HepG2 (cell line): ENCODE measurements at regions not wholly inside any gene's neighbourhood (a gene's known extent, or its start where the extent isn't known, plus 50 kb on each side); places are given as distances from the start of the nearest gene placed in this dataset.

Experiments used
- ATAC-seq: fragments of 200-7000 bp; cut with Tn5 transposase; 3 replicates; pipeline ENCODE4 v1.9.1; 2020; ENCODE audit warnings: mild to moderate bottlenecking, moderate library complexity
- BruUV-seq: library from RNA; stranded (reverse); fragments of 400-500 nt; replicated peaks from 2 replicates; lab custom pipeline; 2021; lab: Mats Ljungman, UMichigan
- CTCF ChIA-PET: fragments of 300-600 bp; formaldehyde crosslinking; extraction: SDS; loops from one replicate; lab custom pipeline; 2021; ENCODE audit warnings: low total read pairs, inconsistent platforms, low intra/inter-chr PET ratio; lab: Yijun Ruan, JAX
- POLR2A ChIA-PET: fragments of 350-600 bp; sonication (Branson Sonifier 250); formaldehyde crosslinking; loops from one replicate; lab custom pipeline; 2020; ENCODE audit warnings: antibody characterized with exemption, inconsistent platforms; lab: Yijun Ruan, JAX
- DNase-seq: peaks from one replicate; pipeline ENCODE4 v3.0.0-alpha.2; 2015; ENCODE audit warnings: low spot score
- FAIRE-seq: peaks from 3 replicates; lab custom pipeline; 2011; peaks lifted over from hg19 to GRCh38; lab: Jason Lieb, UNC
- H2AFZ ChIP-seq: one replicate; pipeline ENCODE4 v1.6.1; 2011; ENCODE audit warnings: low read length, inconsistent platforms
- H3K27ac ChIP-seq: fragments of 300-600 bp; 3 replicates; pipeline ENCODE4 v1.8.0; 2011; ENCODE audit warnings: mixed run types, mild to moderate bottlenecking, mixed read lengths, low read length, inconsistent platforms; ENCODE audit not compliant: insufficient read depth; ENCODE audit errors: extremely low read length
- H3K27me3 ChIP-seq, 2 experiments: fragments of 200-600 bp in 1 of 2; 2 replicates in 1 of 2; 3 replicates in 1 of 2; pipeline versions ENCODE4 v1.6.0 to v1.8.0; 2011; ENCODE audit warnings: low read length in 2 of 2, mild to moderate bottlenecking in 2 of 2, moderate library complexity in 2 of 2, inconsistent platforms in 1 of 2; ENCODE audit not compliant: insufficient read depth in 2 of 2, control insufficient read depth in 1 of 2
- H3K36me3 ChIP-seq, 2 experiments: fragments of 200-600 bp in 1 of 2; replicated peaks in 1 of 2; 2 replicates in 1 of 2; 3 replicates in 1 of 2; pipeline versions ENCODE4 v1.5.1 to v1.8.0; 2011; ENCODE audit warnings: low read length in 2 of 2, inconsistent platforms in 1 of 2; ENCODE audit not compliant: insufficient read depth in 2 of 2, control insufficient read depth in 1 of 2
- H3K4me1 ChIP-seq: 2 replicates; pipeline ENCODE4 v1.5.1; 2012; ENCODE audit warnings: low read length, inconsistent platforms; ENCODE audit not compliant: insufficient read depth
- H3K4me2 ChIP-seq: 2 replicates; pipeline ENCODE4 v1.6.0; 2011; ENCODE audit warnings: low read depth, low read length, inconsistent platforms
- H3K4me3 ChIP-seq, 3 experiments: fragments of 200-600 bp in 1 of 3; sonication (generic), shearing (Covaris generic) in 1 of 3; replicated peaks in 1 of 3; 2 replicates each; pipeline ENCODE4 v1.5.1; 2011 to 2016; ENCODE audit warnings: low read length in 3 of 3, inconsistent platforms in 2 of 3, low read depth in 2 of 3, mild to moderate bottlenecking in 2 of 3, control low read depth in 1 of 3, mixed read lengths in 1 of 3; ENCODE audit not compliant: insufficient read depth in 1 of 3
- H3K79me2 ChIP-seq: one replicate; pipeline ENCODE4 v1.6.1; 2011; ENCODE audit warnings: low read length, inconsistent platforms; ENCODE audit not compliant: insufficient read depth
- H3K9ac ChIP-seq: 2 replicates; pipeline ENCODE4 v1.6.0; 2011; ENCODE audit warnings: mild to moderate bottlenecking, low read depth, low read length, inconsistent platforms; ENCODE audit not compliant: insufficient read depth
- H3K9me3 ChIP-seq: 2 replicates; pipeline ENCODE4 v1.5.1; 2012; ENCODE audit warnings: mild to moderate bottlenecking, low read length
- H4K20me1 ChIP-seq: 2 replicates; pipeline ENCODE4 v1.6.0; 2011; ENCODE audit warnings: inconsistent platforms, mild to moderate bottlenecking, low read length, moderate library complexity; ENCODE audit not compliant: insufficient read depth
- AHR ChIP-seq: IDR thresholded peaks from 2 replicates; pipeline ENCODE4 v1.6.1; 2018; ENCODE audit warnings: missing genetic modification reagents, missing compliant biosample characterization
- ATF5 ChIP-seq: sonication (generic); formaldehyde crosslinking; IDR thresholded peaks from 2 replicates; pipeline ENCODE4 v1.4.0; 2020; ENCODE audit warnings: mild to moderate bottlenecking, low read depth, missing genetic modification reagents
- BCL6 ChIP-seq: IDR thresholded peaks from 2 replicates; pipeline ENCODE4 v1.6.1; 2016; ENCODE audit warnings: missing genetic modification reagents, missing compliant biosample characterization
- BHLHE40 ChIP-seq: IDR thresholded peaks from 2 replicates; pipeline ENCODE4 v1.6.1; 2011; ENCODE audit warnings: low read length, improper control_type of control experiment
- CSRNP2 ChIP-seq: sonication (generic); formaldehyde crosslinking; conservative IDR thresholded peaks from 2 replicates; pipeline ENCODE4 v1.8.0; 2022; ENCODE audit warnings: low read depth, missing genetic modification reagents
- EHMT2 ChIP-seq: fragments of 200-600 bp; sonication (generic); IDR thresholded peaks from 2 replicates; pipeline ENCODE4 v1.7.0; 2017; ENCODE audit warnings: antibody characterized with exemption, low read depth, low read length, borderline replicate concordance
- ETV5 ChIP-seq: IDR thresholded peaks from 2 replicates; pipeline ENCODE4 v1.6.1; 2018; ENCODE audit warnings: missing biosample characterization, missing genetic modification reagents, inconsistent platforms, borderline replicate concordance
- KDM4B ChIP-seq: sonication (generic); formaldehyde crosslinking; IDR thresholded peaks from 2 replicates; pipeline ENCODE4 v1.4.0; 2020; ENCODE audit warnings: missing genetic modification reagents
- MAF1 ChIP-seq: sonication (generic); formaldehyde crosslinking; IDR thresholded peaks from 2 replicates; pipeline ENCODE4 v1.5.0; 2020; ENCODE audit warnings: missing genetic modification reagents, borderline replicate concordance
- NR2F1 ChIP-seq, 2 experiments: fragments of 450-650 bp in 1 of 2; formaldehyde crosslinking in 1 of 2; IDR thresholded peaks; 2 replicates each; pipeline versions ENCODE4 v1.5.0 to v1.6.1; 2016 to 2020; ENCODE audit warnings: mild to moderate bottlenecking in 1 of 2, missing compliant biosample characterization in 1 of 2, missing genetic modification reagents in 1 of 2, moderate library complexity in 1 of 2
- ZBTB8A ChIP-seq: sonication (generic); formaldehyde crosslinking; IDR thresholded peaks from 2 replicates; pipeline ENCODE4 v1.4.0; 2020; ENCODE audit warnings: mild to moderate bottlenecking, low read depth, missing genetic modification reagents, borderline replicate concordance
- ZEB1 ChIP-seq: IDR thresholded peaks from 2 replicates; pipeline ENCODE4 v1.6.1; 2012; ENCODE audit warnings: mild to moderate bottlenecking, low read depth, inconsistent platforms; ENCODE audit not compliant: insufficient replicate concordance
- ZNF24 ChIP-seq: fragments of 450-650 bp; IDR thresholded peaks from 2 replicates; pipeline ENCODE4 v1.6.1; 2017; ENCODE audit warnings: antibody characterized with exemption, mild to moderate bottlenecking
- ZNF276 ChIP-seq: sonication (generic); formaldehyde crosslinking; IDR thresholded peaks from 2 replicates; pipeline ENCODE4 v1.4.0; 2020; ENCODE audit warnings: mild to moderate bottlenecking, low read depth, missing genetic modification reagents
- ZNF451 ChIP-seq: sonication (generic); formaldehyde crosslinking; IDR thresholded peaks from 2 replicates; pipeline ENCODE4 v1.5.0; 2020; ENCODE audit warnings: mild to moderate bottlenecking, missing genetic modification reagents
- ZNF646 ChIP-seq: sonication (generic); formaldehyde crosslinking; IDR thresholded peaks from 2 replicates; pipeline ENCODE4 v1.9.0; 2021; ENCODE audit warnings: mild to moderate bottlenecking, missing genetic modification reagents
- WGBS: methylation state at CpG from one replicate; pipeline ENCODE4 v1.1.6; 2017; ENCODE audit warnings: low lambda C conversion rate; 5-methylcytosine and 5-hydroxymethylcytosine counted together
- in situ Hi-C: cut with HindIII; loops from 2 replicates; pipeline ENCODE4 v1.10.0; 2017; ENCODE audit warnings: low pct_unique_long_range_greater_than_20kb; ENCODE audit not compliant: extremely low pct_ligation_motif_present
- intact Hi-C: fragments of 100-400 bp; cut with micrococcal nuclease; formaldehyde crosslinking; loops from one replicate; pipeline ENCODE4 v1.10.0; 2022; ENCODE audit not compliant: unreplicated experiment

GRCh38 chr18:73714466-73714865 lies 433.2 kb downstream of the FBXO15 start:
- intact Hi-C loops: no loop called here
- no peak overlapping the region for H2AFZ ChIP-seq
- no peak for FAIRE-seq
- no peak overlapping the region for H3K4me3 ChIP-seq
- POLR2A ChIA-PET: no interaction called here
- BruUV-seq: no TSS peak
- WGBS: 6% methylated on average over 6 of the region's 6 CpGs
- H4K20me1 ChIP-seq: no peaks in the 10 kb centered on the region
- H3K36me3 ChIP-seq: no peaks in the 10 kb centered on the region
- H3K4me2 ChIP-seq: no peak overlapping the region
- CTCF ChIA-PET: no interaction called here
- no peaks in the 10 kb centered on the region for H3K4me1 ChIP-seq
- no peak for DNase-seq
- H3K79me2 ChIP-seq: no peaks in the 10 kb centered on the region
- H3K9me3 ChIP-seq: no peaks in the 10 kb centered on the region
- no peak overlapping the region for H3K27ac ChIP-seq
- in situ Hi-C loops: no loop called here
- H3K9ac ChIP-seq: no peak overlapping the region
- H3K27me3 ChIP-seq: no peaks in the 10 kb centered on the region
- no peak for ATAC-seq
- TF ChIP-seq ZNF646 (CRISPR knock-in tag): no peak
- TF ChIP-seq NR2F1 (CRISPR knock-in tag; IDR thresholded peaks at IDR 0.05): no peak
- no peak for TF ChIP-seq KDM4B
- no peak for TF ChIP-seq AHR (CRISPR knock-in tag)
- TF ChIP-seq ZNF24: no peak
- no peak for TF ChIP-seq ZEB1
- TF ChIP-seq EHMT2: no peak
- no peak for TF ChIP-seq CSRNP2 (CRISPR knock-in tag)
- no peak for TF ChIP-seq BHLHE40
- no peak for TF ChIP-seq ETV5
- TF ChIP-seq ATF5: no peak
- no peak for TF ChIP-seq ZNF451
- TF ChIP-seq BCL6: no peak
- no peak for TF ChIP-seq MAF1 (CRISPR knock-in tag)
- TF ChIP-seq ZBTB8A (CRISPR knock-in tag): no peak
- TF ChIP-seq ZNF276: no peak
